ENCODE measurements at regions not wholly inside any gene's neighbourhood (a gene's known extent, or its start where the extent isn't known, plus 50 kb on each side); places are given as distances from the start of the nearest gene placed in this dataset.
A peak's percentile ranks its signal among the peaks of the same experiment; 100 is the strongest.
"Not testable (repeated sequence)": the region's sequence is repeated elsewhere in the genome, so short reads cannot be mapped to it uniquely, and the experiment has no call there.

GRCh38 chr9:66152406-66152805 lies 415.5 kb downstream of the FOXD4L4 start:
- CTCF ChIA-PET; DNase-seq (ENCODE audit: extremely low spot score); POLR2A ChIA-PET: not testable (repeated sequence)

GRCh38 chr9:66153021-66153725 lies 416.2 kb downstream of the FOXD4L4 start:
- CTCF ChIA-PET; DNase-seq (ENCODE audit: extremely low spot score); POLR2A ChIA-PET: not testable (repeated sequence)
- TF ChIP-seq CTCF (IDR thresholded peaks at IDR 0.05; ENCODE audit: control extremely low read depth, extremely low read depth, low read depth, missing control alignments) = peak; percentile 50

- CTCF ChIA-PET; POLR2A ChIA-PET; DNase-seq (ENCODE audit: extremely low spot score): not testable (repeated sequence)
Observed at GRCh38 chr9:66153971-66154691, 417.2 kb downstream of the FOXD4L4 start.

GRCh38 chr9:66182316-66182715 lies 445.4 kb downstream of the FOXD4L4 start:
- POLR2A ChIA-PET; DNase-seq (ENCODE audit: extremely low spot score); CTCF ChIA-PET: not testable (repeated sequence)

- POLR2A ChIA-PET, CTCF ChIA-PET: not testable (repeated sequence)
Observed at GRCh38 chr9:66183648-66184047, 446.7 kb downstream of the FOXD4L4 start.

GRCh38 chr9:66197199-66197598 lies 460.3 kb downstream of the FOXD4L4 start:
- DNase-seq (ENCODE audit: extremely low spot score); CTCF ChIA-PET; POLR2A ChIA-PET: not testable (repeated sequence)

More at GRCh38 chr9:66183648-66184047, 446.7 kb downstream of the FOXD4L4 start:
- DNase-seq (ENCODE audit: extremely low spot score) = not testable (repeated sequence)

- POLR2A ChIA-PET; CTCF ChIA-PET; DNase-seq (ENCODE audit: extremely low spot score): not testable (repeated sequence)
Observed at GRCh38 chr9:66198421-66198820, 461.5 kb downstream of the FOXD4L4 start.

- DNase-seq (ENCODE audit: extremely low spot score); POLR2A ChIA-PET; CTCF ChIA-PET: not testable (repeated sequence)
Observed at GRCh38 chr9:66206617-66207016, 469.7 kb downstream of the FOXD4L4 start.

GRCh38 chr9:66207914-66208313 lies 471.0 kb downstream of the FOXD4L4 start:
- DNase-seq (ENCODE audit: extremely low spot score); CTCF ChIA-PET; POLR2A ChIA-PET: not testable (repeated sequence)

- DNase-seq (ENCODE audit: extremely low spot score); POLR2A ChIA-PET; CTCF ChIA-PET: not testable (repeated sequence)
- TF ChIP-seq CTCF (IDR thresholded peaks at IDR 0.05; ENCODE audit: control extremely low read depth, extremely low read depth, low read depth, missing control alignments) = peak; percentile 4
Observed at GRCh38 chr9:66244763-66245162, 507.8 kb downstream of the FOXD4L4 start.

- CTCF ChIA-PET; POLR2A ChIA-PET; DNase-seq (ENCODE audit: extremely low spot score): not testable (repeated sequence)
Observed at GRCh38 chr9:66245481-66245880, 508.5 kb downstream of the FOXD4L4 start.

- POLR2A ChIA-PET; DNase-seq (ENCODE audit: extremely low spot score); CTCF ChIA-PET: not testable (repeated sequence)
Observed at GRCh38 chr9:66257581-66257980, 520.6 kb downstream of the FOXD4L4 start.

GRCh38 chr9:66261576-66261975 lies 524.6 kb downstream of the FOXD4L4 start:
- POLR2A ChIA-PET; DNase-seq (ENCODE audit: extremely low spot score); CTCF ChIA-PET: not testable (repeated sequence)

GRCh38 chr9:66263621-66264020 lies 526.7 kb downstream of the FOXD4L4 start:
- DNase-seq (ENCODE audit: extremely low spot score); CTCF ChIA-PET; POLR2A ChIA-PET: not testable (repeated sequence)

- CTCF ChIA-PET; DNase-seq (ENCODE audit: extremely low spot score); POLR2A ChIA-PET: not testable (repeated sequence)
Observed at GRCh38 chr9:66264786-66265185, 527.8 kb downstream of the FOXD4L4 start.

- DNase-seq (ENCODE audit: extremely low spot score); POLR2A ChIA-PET; CTCF ChIA-PET: not testable (repeated sequence)
Observed at GRCh38 chr9:66266202-66266601, 529.3 kb downstream of the FOXD4L4 start.
